ENCODE measurements at regions not wholly inside any gene's neighbourhood (a gene's known extent, or its start where the extent isn't known, plus 50 kb on each side); places are given as distances from the start of the nearest gene placed in this dataset.
A peak's percentile ranks its signal among the peaks of the same experiment; 100 is the strongest.

DNA sequence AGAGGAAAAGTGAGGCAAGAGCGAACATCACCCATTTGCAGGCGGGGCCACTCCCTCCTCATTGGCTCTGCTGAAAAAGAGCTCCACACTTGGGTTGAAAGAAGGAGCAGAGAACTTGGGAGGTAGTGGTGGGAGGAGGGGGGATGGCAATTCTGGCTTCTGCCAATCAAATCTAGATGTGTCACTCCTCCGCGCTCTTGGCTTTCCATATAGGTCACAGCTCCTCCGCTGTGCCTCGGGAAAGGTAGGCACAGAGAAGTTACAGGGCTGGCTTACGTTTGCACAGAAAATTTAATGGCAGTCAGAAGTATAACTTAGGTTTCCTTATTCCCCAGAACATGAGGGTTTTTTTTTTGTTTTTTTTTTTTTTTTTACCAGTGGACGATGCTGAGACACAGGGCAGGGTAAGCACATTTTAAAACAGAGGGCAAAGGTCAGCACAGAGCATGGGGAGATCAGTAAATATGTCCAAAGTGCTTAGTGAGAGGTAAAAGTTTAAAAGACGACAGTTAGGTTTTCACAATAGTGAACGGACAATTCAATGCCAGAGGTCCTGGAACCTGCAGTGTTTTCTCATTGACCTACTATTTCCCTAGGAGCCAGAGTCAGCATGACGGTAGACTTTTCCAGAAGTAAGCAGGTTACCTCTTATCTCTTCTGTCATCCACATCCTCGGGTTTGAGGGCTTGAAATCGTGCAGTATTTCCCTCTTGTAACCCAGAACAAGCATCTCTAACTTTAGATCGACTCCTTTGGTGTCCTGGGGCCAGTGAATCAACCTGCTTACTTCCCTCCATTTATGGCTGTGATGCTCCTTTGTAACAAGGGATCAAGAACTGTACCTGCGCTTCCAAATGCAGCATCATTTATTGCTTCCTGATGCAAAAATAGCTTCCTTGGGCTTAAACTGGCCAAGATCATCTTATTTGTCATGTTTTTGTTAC lies 258.9 kb upstream of the PROX1 start:
- WGBS = 84% methylated on average over 15 of the region's 15 CpGs
- no peak overlapping the region for H3K27ac ChIP-seq (ENCODE audit: low read length)
- peaks cover 2% of the 10 kb centered on the region for H3K27me3 ChIP-seq (ENCODE audit: control insufficient read depth, insufficient read depth)
- ATAC-seq (no peak), DNase-seq (no peak)
- peaks cover 5% of the 10 kb centered on the region for H3K4me1 ChIP-seq (ENCODE audit: control insufficient read depth, insufficient read depth, low read length)
- intact Hi-C loops (cut with DNase I) = no loop called here
- H3K4me3 ChIP-seq (ENCODE audit: low read length) = no peak overlapping the region
- no peaks in the 10 kb centered on the region for H3K9me3 ChIP-seq (ENCODE audit: control insufficient read depth, low read length)

DNA sequence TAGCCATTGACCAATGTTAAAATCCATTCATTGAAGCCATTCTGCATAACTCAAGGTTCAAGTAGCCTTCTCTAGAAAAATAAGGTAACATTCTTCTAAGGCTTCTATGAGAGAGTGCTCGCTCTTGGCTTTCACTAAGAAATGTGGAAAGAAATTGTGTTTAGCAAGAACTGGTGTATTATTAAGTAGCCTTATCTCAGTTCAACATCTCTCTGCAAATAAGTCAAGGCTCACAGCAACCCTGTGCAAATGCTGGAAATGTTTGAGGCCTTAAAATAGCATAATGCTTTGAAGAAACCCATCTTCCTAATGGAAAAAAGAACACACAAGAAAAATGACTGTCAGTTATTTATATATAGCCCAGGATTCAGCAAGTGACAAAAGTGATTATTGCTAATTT lies 254.1 kb upstream of the PROX1 start:
- H3K4me1 ChIP-seq (ENCODE audit: control insufficient read depth, insufficient read depth, low read length) = no peaks in the 10 kb centered on the region
- peaks cover 2% of the 10 kb centered on the region for H3K27me3 ChIP-seq (ENCODE audit: control insufficient read depth, insufficient read depth)
- intact Hi-C loops (cut with DNase I) = no loop called here
- H3K27ac ChIP-seq (ENCODE audit: low read length) = no peak overlapping the region
- H3K9me3 ChIP-seq (ENCODE audit: control insufficient read depth, low read length) = no peaks in the 10 kb centered on the region
- ATAC-seq (no peak), DNase-seq (no peak)
- no peak overlapping the region for H3K4me3 ChIP-seq (ENCODE audit: low read length)
- WGBS = 89% methylated on average over 1 of the region's 1 CpG

DNA sequence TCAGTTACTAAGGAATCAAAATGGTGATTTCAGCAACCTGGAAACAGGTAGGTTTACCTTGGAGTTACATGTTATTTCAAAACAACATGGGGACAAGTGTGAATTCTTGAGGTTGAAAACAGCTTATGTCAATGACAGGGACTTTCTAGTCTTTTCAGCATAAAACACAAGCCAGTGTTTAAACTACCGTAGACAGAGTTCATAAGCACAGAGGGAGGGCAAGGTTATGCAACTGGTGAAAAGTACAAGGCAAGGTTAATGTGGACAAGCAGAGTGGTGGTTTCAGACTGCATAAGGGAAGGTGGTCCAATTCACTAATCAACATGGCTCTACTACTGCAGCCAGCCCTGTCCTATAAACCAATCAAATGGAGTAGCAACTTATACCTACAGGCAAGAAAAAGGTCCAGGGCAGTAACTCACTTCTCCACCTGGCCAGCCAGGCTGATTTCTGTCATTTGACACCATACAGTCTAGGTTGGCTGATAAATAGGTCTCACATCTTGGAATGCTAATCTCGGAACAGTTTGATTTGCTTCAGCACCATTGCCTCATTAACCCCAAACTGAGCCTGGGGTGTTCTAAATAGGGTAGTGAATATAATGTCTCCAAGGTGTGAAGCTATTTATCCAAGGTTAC lies 250.3 kb upstream of the PROX1 start:
- no peaks in the 10 kb centered on the region for H3K4me1 ChIP-seq (ENCODE audit: control insufficient read depth, insufficient read depth, low read length)
- intact Hi-C loops (cut with DNase I) = no loop called here
- WGBS = 66% methylated on average over 2 of the region's 2 CpGs
- no peaks in the 10 kb centered on the region for H3K9me3 ChIP-seq (ENCODE audit: control insufficient read depth, low read length)
- no peak for ATAC-seq
- no peak overlapping the region for H3K4me3 ChIP-seq (ENCODE audit: low read length)
- no peak for DNase-seq
- no peaks in the 10 kb centered on the region for H3K27me3 ChIP-seq (ENCODE audit: control insufficient read depth, insufficient read depth)
- no peak overlapping the region for H3K27ac ChIP-seq (ENCODE audit: low read length)

DNA sequence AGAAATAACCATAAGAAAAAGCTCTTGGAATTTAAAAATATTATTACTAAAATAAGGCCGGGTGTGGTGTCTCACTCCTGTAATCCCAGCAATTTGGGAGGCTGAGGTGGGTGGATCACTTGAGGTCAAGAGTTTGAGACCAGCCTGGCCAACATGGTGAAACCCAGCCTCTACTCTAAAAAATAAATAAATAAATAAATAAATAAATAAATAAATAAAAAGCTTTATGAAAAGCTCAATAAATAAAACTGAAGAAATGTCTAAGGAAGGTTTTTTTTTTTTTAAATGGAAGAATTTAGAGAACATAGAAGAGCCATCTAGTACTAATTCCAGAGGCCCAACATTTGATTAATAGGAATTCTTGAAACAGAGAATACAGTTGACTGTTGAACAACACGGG lies 249.1 kb upstream of the PROX1 start:
- no peak for DNase-seq
- H3K27ac ChIP-seq (ENCODE audit: low read length) = no peak overlapping the region
- intact Hi-C loops (cut with DNase I) = no loop called here
- H3K4me3 ChIP-seq (ENCODE audit: low read length) = no peak overlapping the region
- H3K9me3 ChIP-seq (ENCODE audit: control insufficient read depth, low read length) = no peaks in the 10 kb centered on the region
- no peaks in the 10 kb centered on the region for H3K4me1 ChIP-seq (ENCODE audit: control insufficient read depth, insufficient read depth, low read length)
- no peaks in the 10 kb centered on the region for H3K27me3 ChIP-seq (ENCODE audit: control insufficient read depth, insufficient read depth)
- ATAC-seq = no peak
- 88% methylated on average over 2 of the region's 2 CpGs for WGBS

DNA sequence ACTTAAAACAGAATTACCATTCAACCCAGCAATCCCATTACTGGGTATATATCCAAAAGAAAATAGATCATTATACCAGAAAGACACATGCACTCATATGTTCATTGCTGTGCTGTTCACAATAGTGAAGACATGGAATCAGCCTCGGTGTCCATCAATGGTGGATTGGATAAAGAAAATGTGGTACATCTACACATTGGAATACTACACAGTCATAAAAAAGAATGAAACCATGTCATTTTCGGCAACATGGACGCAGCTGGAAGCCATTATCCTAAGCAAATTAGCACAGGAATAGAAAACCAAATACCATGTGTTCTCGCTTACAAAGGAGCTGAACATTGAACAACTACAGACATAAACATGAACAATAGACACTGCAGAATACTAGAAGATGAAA lies 244.8 kb upstream of the PROX1 start:
- Histone ChIP-seq H3K4me1 (ENCODE audit: control insufficient read depth, insufficient read depth, low read length) (no peaks in the 10 kb centered on the region), H3K27ac (ENCODE audit: low read length) (no peak overlapping the region), H3K4me3 (ENCODE audit: low read length) (no peak overlapping the region), H3K9me3 (ENCODE audit: control insufficient read depth, low read length) (no peaks in the 10 kb centered on the region), H3K27me3 (ENCODE audit: control insufficient read depth, insufficient read depth) (no peaks in the 10 kb centered on the region)
- 83% methylated on average over 4 of the region's 4 CpGs for WGBS
- DNase-seq (no peak), ATAC-seq (no peak)
- intact Hi-C loops (cut with DNase I) = no loop called here

DNA sequence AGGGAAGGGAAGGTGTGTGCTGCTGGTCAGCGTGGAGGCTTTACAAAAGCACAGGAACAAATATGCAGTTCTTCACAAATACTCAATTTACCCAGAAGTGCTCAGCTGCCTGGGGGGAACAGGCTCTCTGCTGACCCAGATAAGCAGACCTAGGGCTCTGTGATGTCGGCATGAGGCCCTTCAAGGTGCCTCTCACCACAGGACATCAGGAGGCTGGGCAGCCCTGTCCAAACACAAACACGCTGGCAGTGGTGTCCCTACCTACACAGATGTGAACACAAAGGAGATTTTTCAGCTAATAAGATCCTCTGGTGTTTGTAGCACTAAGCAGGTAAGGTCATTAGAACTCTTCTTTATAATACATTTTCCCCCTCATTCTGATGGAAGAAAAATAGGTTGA lies 243.0 kb upstream of the PROX1 start:
- Histone ChIP-seq H3K4me3 (ENCODE audit: low read length) (no peak overlapping the region), H3K27ac (ENCODE audit: low read length) (no peak overlapping the region), H3K9me3 (ENCODE audit: control insufficient read depth, low read length) (no peaks in the 10 kb centered on the region), H3K27me3 (ENCODE audit: control insufficient read depth, insufficient read depth) (no peaks in the 10 kb centered on the region), H3K4me1 (ENCODE audit: control insufficient read depth, insufficient read depth, low read length) (no peaks in the 10 kb centered on the region)
- peak in 1 of 3 donors; percentile 30 for DNase-seq
- 55% methylated on average over 3 of the region's 3 CpGs for WGBS
- no peak for ATAC-seq
- intact Hi-C loops (cut with DNase I) = no loop called here

DNA sequence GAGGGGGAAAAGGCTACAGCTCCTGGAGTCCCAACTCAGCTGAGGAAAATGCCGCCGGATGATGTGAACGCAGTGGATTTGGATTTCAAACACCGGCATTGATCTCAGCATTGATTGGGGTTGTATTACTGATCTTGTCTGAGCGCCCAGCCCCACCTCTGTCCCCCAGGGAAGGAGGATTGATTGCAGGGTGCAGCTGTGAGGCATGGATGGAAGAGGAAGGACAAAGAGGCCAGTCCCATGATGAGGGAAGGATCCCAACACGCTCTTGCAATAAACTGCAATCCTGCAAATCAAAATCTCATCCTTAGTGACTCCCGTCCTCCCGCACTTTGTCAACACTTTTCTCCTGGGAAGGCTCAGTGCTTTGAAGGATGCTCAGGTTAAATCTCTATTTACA lies 242.3 kb upstream of the PROX1 start:
- Histone ChIP-seq H3K4me3 (ENCODE audit: low read length) (no peak overlapping the region), H3K9me3 (ENCODE audit: control insufficient read depth, low read length) (no peaks in the 10 kb centered on the region), H3K27me3 (ENCODE audit: control insufficient read depth, insufficient read depth) (no peaks in the 10 kb centered on the region), H3K27ac (ENCODE audit: low read length) (no peak overlapping the region), H3K4me1 (ENCODE audit: control insufficient read depth, insufficient read depth, low read length) (no peaks in the 10 kb centered on the region)
- DNase-seq (no peak), ATAC-seq (no peak)
- WGBS = 85% methylated on average over 8 of the region's 8 CpGs
- intact Hi-C loops (cut with DNase I) = no loop called here

DNA sequence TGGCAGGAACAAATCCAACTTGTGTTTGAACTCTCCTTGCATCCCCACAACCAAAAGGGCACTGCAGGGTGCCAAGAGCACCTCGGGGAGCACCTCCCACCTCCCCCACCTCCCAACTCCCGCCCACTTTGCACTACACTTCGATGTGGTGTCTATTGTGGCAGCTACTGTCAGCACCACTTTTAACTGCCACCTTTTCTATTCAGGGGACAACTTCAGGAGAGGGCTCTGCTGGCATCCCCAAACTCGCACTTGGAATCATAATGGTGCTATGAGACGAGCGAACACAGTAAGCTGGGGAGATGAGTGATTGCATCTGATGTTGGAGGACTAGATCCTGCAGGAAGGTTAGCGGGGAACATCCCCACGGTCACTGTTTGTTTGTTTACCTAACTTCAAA lies 238.2 kb upstream of the PROX1 start:
- intact Hi-C loops (cut with DNase I) = no loop called here
- 56% methylated on average over 8 of the region's 8 CpGs for WGBS

DNA sequence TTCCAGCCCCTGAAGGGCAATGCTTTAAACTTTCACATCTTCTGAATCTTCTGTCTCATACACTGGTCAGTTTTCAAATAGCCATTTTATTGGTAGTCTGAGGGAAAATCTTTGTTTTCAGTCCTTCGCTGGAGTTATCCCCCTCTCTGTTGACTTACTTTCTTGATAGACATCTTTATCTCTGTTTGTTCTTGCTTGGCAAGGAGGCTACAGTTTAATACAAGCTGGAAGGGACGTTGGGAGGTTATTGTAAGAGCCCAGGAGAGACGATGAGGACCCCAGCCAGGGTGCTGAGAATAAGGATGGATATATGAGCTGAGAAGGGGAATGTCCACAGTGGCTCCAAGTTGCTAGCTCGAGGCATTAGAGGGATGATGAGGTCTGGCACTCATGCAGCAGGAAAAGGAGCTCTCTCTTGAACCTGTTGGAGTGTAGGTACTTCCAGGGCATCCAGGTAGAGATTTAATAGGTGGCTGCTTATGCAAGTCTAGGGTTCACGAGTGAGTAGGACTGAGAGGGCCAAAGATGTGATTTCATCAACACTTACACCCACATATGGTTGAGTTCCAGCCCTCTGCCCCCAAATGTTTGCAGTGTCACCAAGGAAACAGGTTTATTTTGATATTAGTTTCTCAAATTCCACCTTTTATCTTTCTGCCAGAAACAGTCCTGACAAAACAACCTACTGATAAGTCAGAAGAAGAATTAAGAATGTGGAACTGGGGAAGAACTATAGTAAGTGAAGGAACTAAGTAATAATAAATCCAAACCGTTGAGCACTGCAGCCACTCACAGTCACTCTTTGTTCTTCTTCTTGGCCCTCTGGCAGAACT lies 237.3 kb upstream of the PROX1 start:
- Histone ChIP-seq H3K27ac (ENCODE audit: low read length) (no peak overlapping the region), H3K27me3 (ENCODE audit: control insufficient read depth, insufficient read depth) (no peaks in the 10 kb centered on the region), H3K4me1 (ENCODE audit: control insufficient read depth, insufficient read depth, low read length) (no peaks in the 10 kb centered on the region), H3K9me3 (ENCODE audit: control insufficient read depth, low read length) (no peaks in the 10 kb centered on the region), H3K4me3 (ENCODE audit: low read length) (no peak overlapping the region)
- intact Hi-C loops (cut with DNase I) = no loop called here
- ATAC-seq (no peak), DNase-seq (no peak)
- WGBS = 34% methylated on average over 6 of the region's 6 CpGs

More for the DNA sequence above, 238.2 kb upstream of the PROX1 start:
- Histone ChIP-seq H3K4me1 (ENCODE audit: control insufficient read depth, insufficient read depth, low read length) (no peaks in the 10 kb centered on the region), H3K4me3 (ENCODE audit: low read length) (no peak overlapping the region), H3K9me3 (ENCODE audit: control insufficient read depth, low read length) (no peaks in the 10 kb centered on the region), H3K27ac (ENCODE audit: low read length) (no peak overlapping the region), H3K27me3 (ENCODE audit: control insufficient read depth, insufficient read depth) (no peaks in the 10 kb centered on the region)
- DNase-seq (peak in 1 of 3 donors; percentile 23), ATAC-seq (peak in 1 of 2 donors; percentile 68)

DNA sequence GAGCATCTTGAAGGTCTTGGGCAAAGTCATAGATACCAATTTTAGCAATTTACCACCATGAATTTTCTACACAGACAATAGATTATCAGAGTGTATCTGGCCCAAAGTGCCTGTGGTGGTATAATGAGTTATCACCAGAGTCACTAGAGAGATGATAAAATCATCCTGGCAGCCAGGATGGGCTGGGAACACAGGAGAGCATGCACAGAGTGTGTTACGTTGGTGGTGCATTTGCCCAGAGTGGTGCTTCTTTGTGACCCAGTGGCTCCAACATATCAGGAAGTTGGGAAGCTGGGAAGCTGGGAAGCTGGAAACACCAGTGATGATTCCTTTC lies 236.7 kb upstream of the PROX1 start:
- WGBS = 53% methylated on average over 1 of the region's 1 CpG
- DNase-seq (no peak), ATAC-seq (no peak)
- Histone ChIP-seq H3K4me3 (ENCODE audit: low read length) (no peak overlapping the region), H3K27me3 (ENCODE audit: control insufficient read depth, insufficient read depth) (no peaks in the 10 kb centered on the region), H3K27ac (ENCODE audit: low read length) (no peak overlapping the region), H3K4me1 (ENCODE audit: control insufficient read depth, insufficient read depth, low read length) (no peaks in the 10 kb centered on the region), H3K9me3 (ENCODE audit: control insufficient read depth, low read length) (no peaks in the 10 kb centered on the region)
- intact Hi-C loops (cut with DNase I) = no loop called here

All from right cardiac atrium (tissue), 5 donors.